Naive B cell (primary cell): ENCODE measurements at regions not wholly inside any gene's neighbourhood (a gene's known extent, or its start where the extent isn't known, plus 50 kb on each side); places are given as distances from the start of the nearest gene placed in this dataset.

Experiments used
- ATAC-seq, 2 donors: fragments of 150-1000 bp; cut with Tn5 transposase; 2 replicates each; pipeline ENCODE4 v1.10.0; 2021; ENCODE audit warnings: low read depth in 2 of 2, mild to moderate bottlenecking in 2 of 2, moderate library complexity in 2 of 2
- DNase-seq: peaks from one replicate; pipeline ENCODE4 v3.0.0; 2022
- H3K27ac Mint-ChIP-seq, 6 donors: one replicate each; pipeline ENCODE4 v1.8.0; 2020 to 2022; ENCODE audit warnings: mild to moderate bottlenecking in 6 of 6, mixed read lengths in 6 of 6, moderate library complexity in 5 of 6, inconsistent platforms in 2 of 6
- H3K27me3 Mint-ChIP-seq, 3 donors: one replicate each; pipeline ENCODE4 v1.8.0; 2021 to 2022; ENCODE audit warnings: mixed read lengths in 3 of 3, mild to moderate bottlenecking in 1 of 3
- H3K36me3 Mint-ChIP-seq, 2 donors: one replicate each; pipeline ENCODE4 v1.8.0; 2020 to 2022; ENCODE audit warnings: mixed read lengths in 2 of 2, inconsistent platforms in 1 of 2, mild to moderate bottlenecking in 1 of 2
- H3K4me1 Mint-ChIP-seq, 3 donors: one replicate each; pipeline ENCODE4 v1.8.0; 2020 to 2022; ENCODE audit warnings: mixed read lengths in 3 of 3, inconsistent platforms in 1 of 3, mild to moderate bottlenecking in 1 of 3, moderate library complexity in 1 of 3
- H3K4me3 Mint-ChIP-seq, 8 donors: one replicate each; pipeline ENCODE4 v1.8.0; 2020 to 2022; ENCODE audit warnings: mild to moderate bottlenecking in 8 of 8, mixed read lengths in 8 of 8, moderate library complexity in 8 of 8, inconsistent platforms in 2 of 8
- H3K9me3 Mint-ChIP-seq, 7 donors: one replicate each; pipeline ENCODE4 v1.8.0; 2020 to 2022; ENCODE audit warnings: mixed read lengths in 7 of 7, mild to moderate bottlenecking in 5 of 7, inconsistent platforms in 2 of 7, moderate library complexity in 1 of 7

- no peaks in the 10 kb centered on the region for H3K9me3 Mint-ChIP-seq
- H3K36me3 Mint-ChIP-seq, result no peaks in the 10 kb centered on the region
- peaks cover 6 to 13% (median 10%) of the 10 kb centered on the region in 3 donors for H3K4me1 Mint-ChIP-seq
- peaks cover 47 to 78% (median 68%) of the 10 kb centered on the region in 3 donors for H3K27me3 Mint-ChIP-seq
- ATAC-seq, result no peak
- peak overlapping the region in 1 of 8 donors; percentile 18 for H3K4me3 Mint-ChIP-seq
- DNase-seq, result no peak
- H3K27ac Mint-ChIP-seq, result no peak overlapping the region
Observed at GRCh38 chr3:193784822-193785221, 191.8 kb downstream of the OPA1 start.

- Mint-ChIP-seq H3K36me3 (no peaks in the 10 kb centered on the region), H3K9me3 (no peaks in the 10 kb centered on the region), H3K27ac (peak overlapping the region in 1 of 6 donors; percentile 46), H3K4me1 (peaks cover 12 to 26% (median 22%) of the 10 kb centered on the region in 3 donors), H3K27me3 (peaks cover 40 to 69% (median 60%) of the 10 kb centered on the region in 3 donors), H3K4me3 (no peak overlapping the region)
- no peak for DNase-seq
- ATAC-seq, result no peak
Observed at GRCh38 chr3:193787496-193787870, 194.5 kb downstream of the OPA1 start.

GRCh38 chr3:193788189-193788991, 195.4 kb downstream of the OPA1 start:
- peaks cover 12 to 26% (median 22%) of the 10 kb centered on the region in 3 donors for H3K4me1 Mint-ChIP-seq
- H3K27me3 Mint-ChIP-seq, result peaks cover 47 to 64% (median 57%) of the 10 kb centered on the region in 3 donors
- peak overlapping the region in 4 of 6 donors; percentile 40 to 91 (median 65) for H3K27ac Mint-ChIP-seq
- ATAC-seq (peak; percentile 95), DNase-seq (peak; percentile 57)
- H3K36me3 Mint-ChIP-seq, result no peaks in the 10 kb centered on the region
- H3K9me3 Mint-ChIP-seq, result no peaks in the 10 kb centered on the region
- H3K4me3 Mint-ChIP-seq, result peak overlapping the region in 2 of 8 donors; percentile 5 to 22

GRCh38 chr3:193789455-193789854, 196.4 kb downstream of the OPA1 start:
- Mint-ChIP-seq H3K27ac (peak overlapping the region in 1 of 6 donors; percentile 46), H3K27me3 (peaks cover 55 to 68% (median 67%) of the 10 kb centered on the region in 3 donors), H3K4me3 (no peak overlapping the region), H3K4me1 (peaks cover 12 to 26% (median 22%) of the 10 kb centered on the region in 3 donors), H3K36me3 (no peaks in the 10 kb centered on the region), H3K9me3 (no peaks in the 10 kb centered on the region)
- DNase-seq (no peak), ATAC-seq (no peak)

- Mint-ChIP-seq H3K27me3 (peaks cover 54 to 72% (median 66%) of the 10 kb centered on the region in 3 donors), H3K9me3 (no peaks in the 10 kb centered on the region), H3K4me1 (peaks cover 12 to 26% (median 22%) of the 10 kb centered on the region in 3 donors), H3K36me3 (no peaks in the 10 kb centered on the region), H3K27ac (peak overlapping the region in 2 of 6 donors; percentile 9 to 85), H3K4me3 (no peak overlapping the region)
- no peak for DNase-seq
- no peak for ATAC-seq
Observed at GRCh38 chr3:193790086-193790990, 197.3 kb downstream of the OPA1 start.

GRCh38 chr3:193791041-193792032, 198.3 kb downstream of the OPA1 start:
- Mint-ChIP-seq H3K4me3 (no peak overlapping the region), H3K27me3 (peaks cover 60 to 72% (median 71%) of the 10 kb centered on the region in 3 donors), H3K36me3 (peaks cover 0 to 6% of the 10 kb centered on the region in 2 donors), H3K27ac (peak overlapping the region in 2 of 6 donors; percentile 38 to 45), H3K9me3 (no peaks in the 10 kb centered on the region), H3K4me1 (peaks cover 15 to 26% (median 22%) of the 10 kb centered on the region in 3 donors)
- DNase-seq (no peak), ATAC-seq (peak; percentile 32 to 34)

GRCh38 chr3:193793123-193793522, 200.1 kb downstream of the OPA1 start:
- no peak for DNase-seq
- peaks cover 60 to 70% (median 66%) of the 10 kb centered on the region in 3 donors for H3K27me3 Mint-ChIP-seq
- peaks cover 0 to 8% of the 10 kb centered on the region in 2 donors for H3K36me3 Mint-ChIP-seq
- H3K9me3 Mint-ChIP-seq, result no peaks in the 10 kb centered on the region
- no peak overlapping the region for H3K27ac Mint-ChIP-seq
- no peak overlapping the region for H3K4me3 Mint-ChIP-seq
- peaks cover 14 to 23% (median 17%) of the 10 kb centered on the region in 3 donors for H3K4me1 Mint-ChIP-seq
- no peak for ATAC-seq

- H3K4me3 Mint-ChIP-seq, result no peak overlapping the region
- H3K27me3 Mint-ChIP-seq, result peaks cover 60 to 66% (median 63%) of the 10 kb centered on the region in 3 donors
- H3K27ac Mint-ChIP-seq, result no peak overlapping the region
- DNase-seq, result no peak
- peaks cover 0 to 8% of the 10 kb centered on the region in 2 donors for H3K36me3 Mint-ChIP-seq
- no peaks in the 10 kb centered on the region for H3K9me3 Mint-ChIP-seq
- peaks cover 10 to 19% (median 11%) of the 10 kb centered on the region in 3 donors for H3K4me1 Mint-ChIP-seq
- no peak for ATAC-seq
Observed at GRCh38 chr3:193794002-193794881, 201.2 kb downstream of the OPA1 start.

- DNase-seq (no peak), ATAC-seq (no peak)
- H3K27ac Mint-ChIP-seq, result no peak overlapping the region
- no peaks in the 10 kb centered on the region for H3K9me3 Mint-ChIP-seq
- H3K27me3 Mint-ChIP-seq, result peaks cover 55 to 61% (median 60%) of the 10 kb centered on the region in 3 donors
- no peak overlapping the region for H3K4me3 Mint-ChIP-seq
- H3K36me3 Mint-ChIP-seq, result peaks cover 0 to 8% of the 10 kb centered on the region in 2 donors
- peaks cover 7 to 16% (median 11%) of the 10 kb centered on the region in 3 donors for H3K4me1 Mint-ChIP-seq
Observed at GRCh38 chr3:193795062-193795690, 202.2 kb downstream of the OPA1 start.

- H3K36me3 Mint-ChIP-seq, result peaks cover 0 to 8% of the 10 kb centered on the region in 2 donors
- no peak overlapping the region for H3K27ac Mint-ChIP-seq
- no peaks in the 10 kb centered on the region for H3K9me3 Mint-ChIP-seq
- H3K4me1 Mint-ChIP-seq, result peaks cover 3 to 8% (median 8%) of the 10 kb centered on the region in 3 donors
- DNase-seq (no peak), ATAC-seq (no peak)
- no peak overlapping the region for H3K4me3 Mint-ChIP-seq
- H3K27me3 Mint-ChIP-seq, result peaks cover 51 to 60% (median 51%) of the 10 kb centered on the region in 3 donors
Observed at GRCh38 chr3:193796089-193796488, 203.1 kb downstream of the OPA1 start.

GRCh38 chr3:193797566-193797965, 204.6 kb downstream of the OPA1 start:
- ATAC-seq (no peak), DNase-seq (no peak)
- Mint-ChIP-seq H3K9me3 (no peaks in the 10 kb centered on the region), H3K4me1 (peaks cover 0 to 3% (median 0%) of the 10 kb centered on the region in 3 donors), H3K4me3 (no peak overlapping the region), H3K27ac (no peak overlapping the region), H3K27me3 (peaks cover 45 to 51% (median 47%) of the 10 kb centered on the region in 3 donors), H3K36me3 (peaks cover 0 to 8% of the 10 kb centered on the region in 2 donors)
